ENCODE measurements at regions not wholly inside any gene's neighbourhood (a gene's known extent, or its start where the extent isn't known, plus 50 kb on each side); places are given as distances from the start of the nearest gene placed in this dataset.

GRCh38 chr5:4375640-4376039, 764.5 kb upstream of the ADAMTS16 start:
- no peak for DNase-seq (ENCODE audit: low spot score)

- no peak for DNase-seq (ENCODE audit: low spot score)
Measured at GRCh38 chr5:4383102-4383501, 757.0 kb upstream of the ADAMTS16 start.

- DNase-seq (ENCODE audit: low spot score): no peak
Measured at GRCh38 chr5:4383518-4384198, 756.5 kb upstream of the ADAMTS16 start.

GRCh38 chr5:4384649-4385048, 755.5 kb upstream of the ADAMTS16 start:
- no peak for DNase-seq (ENCODE audit: low spot score)

GRCh38 chr5:4386152-4386551, 754.0 kb upstream of the ADAMTS16 start:
- DNase-seq (ENCODE audit: low spot score): no peak

- no peak for DNase-seq (ENCODE audit: low spot score)
Measured at GRCh38 chr5:4387290-4387689, 752.8 kb upstream of the ADAMTS16 start.

- no peak for DNase-seq (ENCODE audit: low spot score)
Measured at GRCh38 chr5:4395752-4396151, 744.4 kb upstream of the ADAMTS16 start.

GRCh38 chr5:4405614-4406219, 734.4 kb upstream of the ADAMTS16 start:
- DNase-seq (ENCODE audit: low spot score): no peak

GRCh38 chr5:4410151-4410550, 730.0 kb upstream of the ADAMTS16 start:
- DNase-seq (ENCODE audit: low spot score): no peak

- no peak for DNase-seq (ENCODE audit: low spot score)
Measured at GRCh38 chr5:4411664-4412063, 728.5 kb upstream of the ADAMTS16 start.

GRCh38 chr5:4413996-4414395, 726.1 kb upstream of the ADAMTS16 start:
- DNase-seq (ENCODE audit: low spot score): no peak

- no peak for DNase-seq (ENCODE audit: low spot score)
Measured at GRCh38 chr5:4418084-4418483, 722.0 kb upstream of the ADAMTS16 start.

GRCh38 chr5:4419281-4419680, 720.8 kb upstream of the ADAMTS16 start:
- no peak for DNase-seq (ENCODE audit: low spot score)

- DNase-seq (ENCODE audit: low spot score): no peak
Measured at GRCh38 chr5:4420177-4420576, 720.0 kb upstream of the ADAMTS16 start.

GRCh38 chr5:4420681-4421080, 719.4 kb upstream of the ADAMTS16 start:
- no peak for DNase-seq (ENCODE audit: low spot score)

GRCh38 chr5:4422247-4422646, 717.9 kb upstream of the ADAMTS16 start:
- DNase-seq (ENCODE audit: low spot score): no peak

GRCh38 chr5:4424895-4425294, 715.2 kb upstream of the ADAMTS16 start:
- no peak for DNase-seq (ENCODE audit: low spot score)

GRCh38 chr5:4440536-4440935, 699.6 kb upstream of the ADAMTS16 start:
- DNase-seq (ENCODE audit: low spot score): no peak

- no peak for DNase-seq (ENCODE audit: low spot score)
Measured at GRCh38 chr5:4442221-4442620, 697.9 kb upstream of the ADAMTS16 start.

GRCh38 chr5:4447657-4448056, 692.5 kb upstream of the ADAMTS16 start:
- DNase-seq (ENCODE audit: low spot score): no peak

- DNase-seq (ENCODE audit: low spot score): no peak
Measured at GRCh38 chr5:4453655-4454054, 686.5 kb upstream of the ADAMTS16 start.

- DNase-seq (ENCODE audit: low spot score): no peak
Measured at GRCh38 chr5:4479426-4479825, 660.7 kb upstream of the ADAMTS16 start.

- no peak for DNase-seq (ENCODE audit: low spot score)
Measured at GRCh38 chr5:4480528-4481349, 659.4 kb upstream of the ADAMTS16 start.
